GM23338 (cell line): ENCODE measurements at regions not wholly inside any gene's neighbourhood (a gene's known extent, or its start where the extent isn't known, plus 50 kb on each side); places are given as distances from the start of the nearest gene placed in this dataset.
"Not testable (repeated sequence)": the region's sequence is repeated elsewhere in the genome, so short reads cannot be mapped to it uniquely, and the experiment has no call there.

ENCODE experiments used
- ATAC-seq: fragments of 200-7000 bp; cut with Tn5 transposase; 3 replicates; pipeline ENCODE4 v1.9.1; 2020
- DNase-seq: peaks from one replicate; pipeline ENCODE4 v3.0.0-alpha.2; 2015; ENCODE audit warnings: low spot score
- H2AFZ ChIP-seq: fragments of 200-600 bp; sonication (generic); 2 replicates; pipeline ENCODE4 v1.8.0; 2016; ENCODE audit warnings: antibody characterized with exemption, mild to moderate bottlenecking, moderate library complexity
- H3F3A ChIP-seq: fragments of 200-600 bp; sonication (generic); replicated peaks from 2 replicates; pipeline ENCODE4 v1.8.0; 2017; ENCODE audit warnings: antibody characterized with exemption, mixed run types, low read depth
- H3K27ac ChIP-seq: fragments of 200-600 bp; sonication (generic); 2 replicates; pipeline ENCODE4 v1.6.1; 2016; ENCODE audit warnings: low read depth
- H3K27me3 ChIP-seq: fragments of 200-600 bp; sonication (generic); 2 replicates; pipeline ENCODE4 v1.8.0; 2016; ENCODE audit warnings: mild to moderate bottlenecking, mixed run types, moderate library complexity; ENCODE audit not compliant: insufficient read depth
- H3K36me3 ChIP-seq: fragments of 200-600 bp; sonication (generic); 2 replicates; pipeline ENCODE4 v1.8.0; 2016; ENCODE audit warnings: mild to moderate bottlenecking; ENCODE audit not compliant: insufficient read depth
- H3K4me1 ChIP-seq: fragments of 200-600 bp; sonication (generic); 2 replicates; pipeline ENCODE4 v1.8.0; 2016; ENCODE audit warnings: mild to moderate bottlenecking, moderate library complexity; ENCODE audit not compliant: insufficient read depth
- H3K4me2 ChIP-seq: fragments of 200-600 bp; sonication (generic); 2 replicates; pipeline ENCODE4 v1.7.1; 2017; ENCODE audit warnings: mixed run types
- H3K4me3 ChIP-seq: fragments of 200-600 bp; sonication (generic); 2 replicates; pipeline ENCODE4 v1.6.1; 2016; ENCODE audit warnings: mixed run types
- H3K79me2 ChIP-seq: fragments of 200-600 bp; sonication (generic); replicated peaks from 2 replicates; pipeline ENCODE4 v1.8.0; 2017; ENCODE audit warnings: mild to moderate bottlenecking; ENCODE audit not compliant: insufficient read depth
- H3K9me2 ChIP-seq: fragments of 200-600 bp; sonication (generic); 2 replicates; pipeline ENCODE4 v1.8.0; 2017; ENCODE audit not compliant: insufficient read depth
- H4K20me1 ChIP-seq: fragments of 200-600 bp; sonication (generic); replicated peaks from 2 replicates; pipeline ENCODE4 v1.8.0; 2017; ENCODE audit warnings: mild to moderate bottlenecking; ENCODE audit not compliant: insufficient read depth
- H3K27ac Mint-ChIP-seq: 2 replicates; pipeline ENCODE4 v1.8.0; 2020; ENCODE audit warnings: inconsistent platforms, mild to moderate bottlenecking, moderate library complexity, mixed read lengths
- H3K27me3 Mint-ChIP-seq: 3 replicates; pipeline ENCODE4 v1.8.0; 2022; ENCODE audit warnings: low read depth, mild to moderate bottlenecking, moderate library complexity, mixed read lengths, inconsistent platforms; ENCODE audit not compliant: insufficient read depth, poor library complexity
- H3K36me3 Mint-ChIP-seq: 3 replicates; pipeline ENCODE4 v1.8.0; 2021; ENCODE audit warnings: low read depth, mild to moderate bottlenecking, inconsistent platforms, moderate library complexity, mixed read lengths
- H3K4me1 Mint-ChIP-seq: 3 replicates; pipeline ENCODE4 v1.8.0; 2020; ENCODE audit warnings: mild to moderate bottlenecking, inconsistent platforms, mixed read lengths
- H3K4me3 Mint-ChIP-seq: 3 replicates; pipeline ENCODE4 v1.8.0; 2021; ENCODE audit warnings: moderate library complexity, mild to moderate bottlenecking, inconsistent platforms, mixed read lengths
- H3K9me3 Mint-ChIP-seq: 3 replicates; pipeline ENCODE4 v1.8.0; 2020; ENCODE audit warnings: moderate library complexity, mild to moderate bottlenecking, inconsistent platforms, mixed read lengths
- CREB1 ChIP-seq: fragments of 250-450 bp; sonication (Bioruptor Pico); IDR thresholded peaks from 2 replicates; pipeline ENCODE4 v1.5.0; 2020; ENCODE audit warnings: low read depth, mild to moderate bottlenecking, moderate library complexity
- JUNB ChIP-seq: IDR thresholded peaks from one replicate; pipeline ENCODE4 v1.6.1; 2016; ENCODE audit warnings: antibody characterized with exemption; ENCODE audit not compliant: unreplicated experiment
- NANOG ChIP-seq: IDR thresholded peaks from 2 replicates; pipeline ENCODE4 v1.6.1; 2016; ENCODE audit warnings: antibody characterized with exemption, borderline replicate concordance
- POLR2AphosphoS5 ChIP-seq: IDR thresholded peaks from 2 replicates; pipeline ENCODE4 v1.6.1; 2016; ENCODE audit warnings: antibody characterized with exemption, low read depth
- REST ChIP-seq: IDR thresholded peaks from one replicate; pipeline ENCODE4 v1.6.1; 2018; ENCODE audit warnings: antibody characterized with exemption; ENCODE audit not compliant: unreplicated experiment
- STAT1 ChIP-seq: IDR thresholded peaks from one replicate; pipeline ENCODE4 v1.6.1; 2016; ENCODE audit warnings: antibody characterized with exemption; ENCODE audit not compliant: unreplicated experiment
- ZNF331 ChIP-seq: fragments of 250-450 bp; sonication (Bioruptor Pico); IDR thresholded peaks from 2 replicates; pipeline ENCODE4 v1.5.0; 2020; ENCODE audit warnings: low read depth, mild to moderate bottlenecking, moderate library complexity
- ZNF462 ChIP-seq: fragments of 250-450 bp; sonication (Bioruptor Pico); IDR thresholded peaks from 2 replicates; pipeline ENCODE4 v1.5.0; 2020; ENCODE audit warnings: mild to moderate bottlenecking, moderate library complexity

GRCh38 chr4:179365932-179366331 lies 1923.7 kb upstream of the AGA start:
- not testable (repeated sequence) for H4K20me1 ChIP-seq, H3K27me3 ChIP-seq, DNase-seq, H3K4me1 Mint-ChIP-seq, H3K9me2 ChIP-seq, H3K4me1 ChIP-seq, H2AFZ ChIP-seq, H3K27me3 Mint-ChIP-seq, H3K4me2 ChIP-seq, H3K27ac ChIP-seq, H3K9me3 Mint-ChIP-seq, H3K4me3 Mint-ChIP-seq, H3K4me3 ChIP-seq, H3K79me2 ChIP-seq, H3K27ac Mint-ChIP-seq, H3K36me3 Mint-ChIP-seq, H3K36me3 ChIP-seq, H3F3A ChIP-seq, ATAC-seq

GRCh38 chr4:179372242-179372641 lies 1930.0 kb upstream of the AGA start:
- Histone ChIP-seq H3K27ac (no peak overlapping the region), H3K4me1 (no peaks in the 10 kb centered on the region), H3K79me2 (no peaks in the 10 kb centered on the region), H2AFZ (no peak overlapping the region), H3K9me2 (peaks cover 9% of the 10 kb centered on the region; the same call in 1 of the 2 replicates), H3K4me2 (no peak overlapping the region), H4K20me1 (no peaks in the 10 kb centered on the region), H3K27me3 (no peaks in the 10 kb centered on the region), H3K4me3 (no peak overlapping the region), H3F3A (no peaks in the 10 kb centered on the region), H3K36me3 (no peaks in the 10 kb centered on the region)
- Mint-ChIP-seq H3K36me3 (no peaks in the 10 kb centered on the region), H3K9me3 (no peaks in the 10 kb centered on the region), H3K27me3 (no peaks in the 10 kb centered on the region), H3K4me1 (no peaks in the 10 kb centered on the region), H3K4me3 (no peak overlapping the region), H3K27ac (no peak overlapping the region)
- DNase-seq (no peak), ATAC-seq (no peak)
- TF ChIP-seq NANOG (no peak), REST (no peak), CREB1 (CRISPR knock-in tag) (no peak), STAT1 (no peak), JUNB (no peak), POLR2AphosphoS5 (no peak), ZNF462 (no peak), ZNF331 (CRISPR knock-in tag) (no peak)
